Endothelial cell of umbilical vein (primary cell): ENCODE measurements at regions not wholly inside any gene's neighbourhood (a gene's known extent, or its start where the extent isn't known, plus 50 kb on each side); places are given as distances from the start of the nearest gene placed in this dataset.

Source experiments
- BruUV-seq: library from RNA; stranded (reverse); fragments of 400-500 nt; replicated peaks from 2 replicates; lab custom pipeline; 2021; lab: Mats Ljungman, UMichigan
- CTCF ChIA-PET: fragments of 300-600, 350-600 bp; sonication (Branson Sonifier 250); formaldehyde crosslinking; loops from one replicate; lab custom pipeline; 2021; ENCODE audit warnings: antibody characterized with exemption, inconsistent platforms; lab: Charles Lee
- POLR2A ChIA-PET: fragments of 300-600, 350-600 bp; sonication (Branson Sonifier 250); formaldehyde crosslinking; loops from one replicate; lab custom pipeline; 2021; ENCODE audit warnings: antibody characterized with exemption, inconsistent platforms; lab: Charles Lee
- DNase-seq: peaks from one replicate; pipeline ENCODE4 v3.0.0-alpha.2; 2011; ENCODE audit warnings: low read depth, low spot score
- FAIRE-seq: peaks from 2 replicates; lab custom pipeline; 2011; peaks lifted over from hg19 to GRCh38; lab: Jason Lieb, UNC
- H2AFZ ChIP-seq: 2 replicates; pipeline ENCODE4 v1.6.0; 2012; ENCODE audit warnings: low read depth, low read length, control low read depth, inconsistent platforms
- H3K27ac ChIP-seq: 2 replicates; pipeline ENCODE4 v1.5.1; 2011; ENCODE audit warnings: low read depth, mild to moderate bottlenecking, control low read depth, low read length, moderate library complexity; ENCODE audit not compliant: insufficient read depth
- H3K27me3 ChIP-seq, 2 experiments: 2 replicates each; pipeline versions ENCODE4 v1.6.0 to v1.6.1; 2011; ENCODE audit warnings: low read length in 2 of 2, mixed read lengths in 1 of 2; ENCODE audit not compliant: control insufficient read depth in 2 of 2, insufficient read depth in 2 of 2
- H3K36me3 ChIP-seq, 2 experiments: 2 replicates in 1 of 2; 3 replicates in 1 of 2; pipeline ENCODE4 v1.5.1; 2011; ENCODE audit warnings: low read length in 2 of 2, mild to moderate bottlenecking in 1 of 2, moderate library complexity in 1 of 2; ENCODE audit not compliant: control insufficient read depth in 2 of 2, insufficient read depth in 2 of 2; ENCODE audit errors: extremely low read depth in 1 of 2
- H3K4me1 ChIP-seq: 3 replicates; pipeline ENCODE4 v1.5.1; 2011; ENCODE audit warnings: mild to moderate bottlenecking, low read length; ENCODE audit not compliant: control insufficient read depth, insufficient read depth; ENCODE audit errors: extremely low read depth
- H3K4me2 ChIP-seq: 2 replicates; pipeline ENCODE4 v1.6.1; 2011; ENCODE audit warnings: low read length, control low read depth, mixed read lengths; ENCODE audit not compliant: insufficient read depth
- H3K4me3 ChIP-seq, 3 experiments: fragments of 200-600 bp in 1 of 3; sonication (generic), shearing (Covaris generic) in 1 of 3; replicated peaks in 1 of 3; 2 replicates each; pipeline ENCODE4 v1.5.1; 2011 to 2016; ENCODE audit warnings: control low read depth in 3 of 3, low read length in 3 of 3, mild to moderate bottlenecking in 2 of 3, inconsistent platforms in 1 of 3, low read depth in 1 of 3, moderate library complexity in 1 of 3; ENCODE audit not compliant: insufficient read depth in 1 of 3
- H3K79me2 ChIP-seq: 2 replicates; pipeline ENCODE4 v1.6.0; 2012; ENCODE audit warnings: low read length, inconsistent platforms; ENCODE audit not compliant: control insufficient read depth, insufficient read depth
- H3K9ac ChIP-seq: replicated peaks from 2 replicates; pipeline ENCODE3; 2011; ENCODE audit warnings: low read length, control low read depth; ENCODE audit not compliant: insufficient read depth; ENCODE audit errors: extremely low read depth
- H3K9me1 ChIP-seq: replicated peaks from 3 replicates; pipeline ENCODE4 v1.6.0; 2011; ENCODE audit warnings: mild to moderate bottlenecking, low read length; ENCODE audit not compliant: control insufficient read depth, insufficient read depth; ENCODE audit errors: extremely low read depth
- H3K9me3 ChIP-seq: replicated peaks from 2 replicates; pipeline ENCODE4 v1.5.1; 2012; ENCODE audit warnings: low read length, inconsistent platforms; ENCODE audit not compliant: control insufficient read depth, insufficient read depth
- H4K20me1 ChIP-seq: replicated peaks from 2 replicates; pipeline ENCODE3; 2011; ENCODE audit warnings: mild to moderate bottlenecking, low read length; ENCODE audit not compliant: control insufficient read depth, insufficient read depth; ENCODE audit errors: extremely low read depth
- EZH2 ChIP-seq: IDR thresholded peaks from 2 replicates; pipeline ENCODE4 v1.6.1; 2012; ENCODE audit warnings: borderline replicate concordance, low read depth, mild to moderate bottlenecking, moderate library complexity, low read length, inconsistent platforms; ENCODE audit not compliant: severe bottlenecking
- FOS ChIP-seq: IDR thresholded peaks from 2 replicates; pipeline ENCODE4 v1.6.1; 2011; ENCODE audit warnings: mild to moderate bottlenecking, low read length, moderate library complexity, borderline replicate concordance; ENCODE audit not compliant: insufficient read depth
- GATA2 ChIP-seq: IDR thresholded peaks from 2 replicates; pipeline ENCODE4 v1.7.0; 2011; ENCODE audit warnings: low read depth, mild to moderate bottlenecking, moderate library complexity, mixed read lengths, low read length; ENCODE audit not compliant: insufficient read length, insufficient read depth
- JUN ChIP-seq: IDR thresholded peaks from 2 replicates; pipeline ENCODE4 v1.6.1; 2011; ENCODE audit warnings: borderline replicate concordance, low read depth; ENCODE audit not compliant: insufficient read length, insufficient read depth
- MYC ChIP-seq: IDR thresholded peaks from one replicate; pipeline ENCODE4 v1.6.1; 2011; ENCODE audit warnings: mild to moderate bottlenecking, low read depth, low read length
- POLR2A ChIP-seq: IDR thresholded peaks from 2 replicates; pipeline ENCODE4 v1.6.1; 2012; ENCODE audit warnings: low read depth, mild to moderate bottlenecking, control low read depth, low read length
- POLR2AphosphoS5 ChIP-seq: IDR thresholded peaks from 2 replicates; pipeline ENCODE4 v1.6.1; 2012; ENCODE audit warnings: low read depth, mild to moderate bottlenecking, control low read depth, low read length, moderate library complexity; ENCODE audit not compliant: insufficient read depth
- dilution Hi-C: fragments of 300-500 bp; cut with MboI; formaldehyde crosslinking; loops from one replicate; pipeline ENCODE4 v1.15.0; 2019; ENCODE audit warnings: low sequenced_read_pairs; ENCODE audit not compliant: extremely low pct_ligation_motif_present
- intact Hi-C: fragments of 100-400 bp; cut with micrococcal nuclease; formaldehyde crosslinking; loops from one replicate; pipeline ENCODE4 v1.10.0; 2022
- TF ChIP-seq, protein P1 (sequence below), 2 donors: IDR thresholded peaks; 1 replicate in 1 of 2; 2 replicates in 1 of 2; pipeline ENCODE4 v1.5.1; 2011; ENCODE audit warnings: low read length in 2 of 2, mild to moderate bottlenecking in 2 of 2, moderate library complexity in 2 of 2, control low read depth in 1 of 2, inconsistent platforms in 1 of 2, low read depth in 1 of 2; ENCODE audit not compliant: insufficient read depth in 1 of 2; ENCODE audit errors: extremely low read depth in 1 of 2

DNA sequence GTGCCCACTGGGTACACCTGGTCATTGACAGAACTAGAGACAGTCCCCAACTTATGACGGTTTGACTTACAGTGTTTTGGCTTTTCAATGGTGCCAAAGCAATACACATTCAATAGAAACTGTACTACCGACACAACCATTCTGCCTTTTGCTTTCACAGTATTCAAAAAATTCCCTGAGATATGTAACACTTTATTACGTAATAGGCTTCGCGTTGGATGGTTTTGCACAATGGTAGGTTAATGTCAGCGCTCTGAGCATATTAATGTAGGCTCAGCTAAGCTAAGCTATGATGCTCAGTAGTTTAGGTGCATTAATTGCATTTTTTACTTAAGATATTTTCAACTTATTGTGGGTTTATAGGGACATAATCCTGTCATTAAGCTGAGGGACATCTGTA is 105.1 kb upstream of the B3GAT1 start:
- Histone ChIP-seq H3K9me1 (no peaks in the 10 kb centered on the region), H3K27ac (no peak overlapping the region), H2AFZ (no peak overlapping the region), H3K79me2 (no peaks in the 10 kb centered on the region), H3K4me2 (no peak overlapping the region), H3K9ac (no peak overlapping the region), H3K36me3 (no peaks in the 10 kb centered on the region), H4K20me1 (no peaks in the 10 kb centered on the region), H3K4me1 (no peaks in the 10 kb centered on the region), H3K9me3 (no peaks in the 10 kb centered on the region), H3K27me3 (no peaks in the 10 kb centered on the region), H3K4me3 (no peak overlapping the region)
- ChIA-PET CTCF (no interaction called here), POLR2A (no interaction called here)
- intact Hi-C loops = no loop called here
- DNase-seq (no peak), FAIRE-seq (no peak)
- BruUV-seq = no TSS peak
- no peak for TF ChIP-seq POLR2A
- no peak for TF ChIP-seq GATA2
- dilution Hi-C loops = no loop called here

DNA sequence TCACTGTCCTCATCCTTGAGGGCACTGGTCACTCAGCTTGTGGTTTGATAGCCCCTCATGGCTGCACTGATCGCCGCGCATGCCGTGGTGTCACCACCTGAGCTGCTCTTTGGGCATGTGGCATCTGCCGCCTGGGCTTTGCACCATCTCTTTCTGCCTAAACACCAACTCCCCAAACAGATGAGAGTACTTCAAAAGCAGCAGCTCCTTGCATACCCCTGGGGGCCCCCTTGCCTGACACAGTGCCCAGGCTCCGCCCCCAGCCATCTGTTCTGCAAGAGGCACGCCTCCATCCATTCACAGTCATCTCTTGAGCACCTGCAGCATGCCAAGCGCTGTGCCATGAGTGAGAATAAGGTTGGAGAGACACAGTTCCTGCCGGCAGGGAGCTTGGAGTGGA is 104.5 kb upstream of the B3GAT1 start:
- no peaks in the 10 kb centered on the region for H3K27me3 ChIP-seq
- FAIRE-seq = no peak
- intact Hi-C loops (no loop called here), dilution Hi-C loops (no loop called here)
- no TSS peak for BruUV-seq
- DNase-seq = no peak
- H2AFZ ChIP-seq = no peak overlapping the region
- no peaks in the 10 kb centered on the region for H3K79me2 ChIP-seq
- H3K9ac ChIP-seq = no peak overlapping the region
- H3K4me2 ChIP-seq = no peak overlapping the region
- H4K20me1 ChIP-seq = no peaks in the 10 kb centered on the region
- no peaks in the 10 kb centered on the region for H3K9me3 ChIP-seq
- no peaks in the 10 kb centered on the region for H3K4me1 ChIP-seq
- no peaks in the 10 kb centered on the region for H3K36me3 ChIP-seq
- no peaks in the 10 kb centered on the region for H3K9me1 ChIP-seq
- CTCF ChIA-PET = no interaction called here
- no peak for TF ChIP-seq JUN
- no peak for TF ChIP-seq POLR2AphosphoS5
- TF ChIP-seq POLR2A = no peak
- TF ChIP-seq EZH2 = no peak
- no peak for TF ChIP-seq MYC
- TF ChIP-seq FOS = no peak
- TF ChIP-seq, protein P1, sequence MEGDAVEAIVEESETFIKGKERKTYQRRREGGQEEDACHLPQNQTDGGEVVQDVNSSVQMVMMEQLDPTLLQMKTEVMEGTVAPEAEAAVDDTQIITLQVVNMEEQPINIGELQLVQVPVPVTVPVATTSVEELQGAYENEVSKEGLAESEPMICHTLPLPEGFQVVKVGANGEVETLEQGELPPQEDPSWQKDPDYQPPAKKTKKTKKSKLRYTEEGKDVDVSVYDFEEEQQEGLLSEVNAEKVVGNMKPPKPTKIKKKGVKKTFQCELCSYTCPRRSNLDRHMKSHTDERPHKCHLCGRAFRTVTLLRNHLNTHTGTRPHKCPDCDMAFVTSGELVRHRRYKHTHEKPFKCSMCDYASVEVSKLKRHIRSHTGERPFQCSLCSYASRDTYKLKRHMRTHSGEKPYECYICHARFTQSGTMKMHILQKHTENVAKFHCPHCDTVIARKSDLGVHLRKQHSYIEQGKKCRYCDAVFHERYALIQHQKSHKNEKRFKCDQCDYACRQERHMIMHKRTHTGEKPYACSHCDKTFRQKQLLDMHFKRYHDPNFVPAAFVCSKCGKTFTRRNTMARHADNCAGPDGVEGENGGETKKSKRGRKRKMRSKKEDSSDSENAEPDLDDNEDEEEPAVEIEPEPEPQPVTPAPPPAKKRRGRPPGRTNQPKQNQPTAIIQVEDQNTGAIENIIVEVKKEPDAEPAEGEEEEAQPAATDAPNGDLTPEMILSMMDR (IDR thresholded peaks at IDR 0.05; ENCODE audit: extremely low read depth in 1 of 2, insufficient read depth in 1 of 2, low read depth in 1 of 2, low read length in 2 of 2) = no peak
- no peak for TF ChIP-seq GATA2
- POLR2A ChIA-PET = no interaction called here
- no peak overlapping the region for H3K27ac ChIP-seq
- no peak overlapping the region for H3K4me3 ChIP-seq
